Kasumi-1 (cell line): ENCODE measurements at regions not wholly inside any gene's neighbourhood (a gene's known extent, or its start where the extent isn't known, plus 50 kb on each side); places are given as distances from the start of the nearest gene placed in this dataset.
"Not testable (repeated sequence)": the region's sequence is repeated elsewhere in the genome, so short reads cannot be mapped to it uniquely, and the experiment has no call there.

Source experiments
- DNase-seq, 2 experiments: peaks; one replicate each; lab custom pipeline; 2025; lab: John Stamatoyannopoulos, UW

DNA sequence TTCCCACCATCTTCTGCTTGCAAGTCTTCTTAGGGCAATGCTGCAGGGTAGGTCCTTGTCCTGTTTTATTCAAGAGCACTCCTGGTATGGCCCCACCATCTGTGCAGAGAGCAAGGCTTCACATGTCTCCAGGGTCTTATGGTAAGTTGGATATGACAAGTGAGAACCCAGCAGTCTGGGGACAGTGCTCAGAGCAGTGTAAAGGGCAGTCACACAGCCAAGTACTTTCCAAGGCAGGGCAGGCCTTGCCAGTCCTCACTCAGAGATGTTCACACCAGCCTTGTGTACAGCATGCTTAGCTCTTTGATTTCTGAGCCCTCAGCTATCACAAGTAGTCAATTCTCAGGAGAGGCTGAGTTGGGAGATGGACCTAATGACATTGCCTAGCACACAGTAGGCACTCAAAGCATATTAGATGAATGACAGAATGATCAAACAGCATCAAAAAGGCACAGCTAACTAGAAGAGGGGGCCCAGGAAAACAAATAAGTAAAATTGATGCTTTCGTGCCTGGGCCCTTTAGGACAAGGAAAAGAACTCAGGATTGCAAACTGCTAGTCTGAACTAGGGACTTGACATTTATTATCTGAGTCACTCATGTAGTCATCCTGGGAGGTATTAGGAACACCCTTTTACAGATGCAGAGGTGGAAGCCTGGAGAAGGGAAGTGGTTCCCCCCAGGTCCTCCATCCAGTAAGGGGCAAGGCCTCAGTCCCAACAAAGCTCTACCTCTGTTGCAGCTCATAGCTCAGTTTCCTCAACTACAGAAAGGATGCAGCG lies 86.7 kb upstream of the CTAGE1 start:
- no peak for DNase-seq

DNA sequence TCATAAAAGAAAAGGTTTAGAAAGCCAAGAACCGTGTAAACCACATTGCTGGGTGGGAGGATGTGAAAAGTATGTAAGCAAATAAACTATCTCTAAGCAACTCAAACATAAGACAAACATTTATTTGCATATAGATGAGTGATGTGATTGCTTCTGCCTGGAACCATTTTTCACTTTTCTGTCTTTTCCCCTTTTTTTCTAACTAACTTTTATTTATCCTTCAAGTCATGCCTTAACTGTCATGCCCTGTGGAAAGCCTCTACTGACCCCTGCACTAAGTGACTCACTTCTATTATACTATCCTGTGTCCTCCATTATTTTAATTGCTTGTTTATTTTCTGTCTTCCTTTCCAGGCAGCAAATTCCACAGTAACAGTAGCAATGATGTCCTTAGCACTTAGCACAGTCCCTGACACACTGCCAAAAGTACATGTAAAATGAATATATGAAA lies 87.5 kb upstream of the CTAGE1 start:
- no peak for DNase-seq

DNA sequence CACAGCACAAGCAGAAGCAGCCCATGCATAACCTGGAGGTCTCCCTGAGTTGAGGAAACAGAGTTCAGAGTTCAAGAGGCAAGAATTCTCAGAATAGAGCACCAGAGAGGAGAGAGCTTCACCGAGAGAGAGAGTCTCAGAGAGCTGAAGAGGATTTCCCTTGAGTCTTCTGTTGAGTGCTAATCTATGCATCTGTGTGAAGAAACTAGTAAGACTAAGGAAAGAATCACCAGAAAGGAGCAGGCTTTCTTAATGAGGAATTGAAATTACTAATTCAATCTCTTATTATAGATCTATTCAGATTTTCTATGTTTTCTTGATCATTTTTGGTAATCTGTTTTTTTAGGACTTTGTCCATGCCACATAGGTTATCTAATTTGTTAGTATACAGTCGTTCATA lies 89.3 kb upstream of the CTAGE1 start:
- DNase-seq, result no peak

DNA sequence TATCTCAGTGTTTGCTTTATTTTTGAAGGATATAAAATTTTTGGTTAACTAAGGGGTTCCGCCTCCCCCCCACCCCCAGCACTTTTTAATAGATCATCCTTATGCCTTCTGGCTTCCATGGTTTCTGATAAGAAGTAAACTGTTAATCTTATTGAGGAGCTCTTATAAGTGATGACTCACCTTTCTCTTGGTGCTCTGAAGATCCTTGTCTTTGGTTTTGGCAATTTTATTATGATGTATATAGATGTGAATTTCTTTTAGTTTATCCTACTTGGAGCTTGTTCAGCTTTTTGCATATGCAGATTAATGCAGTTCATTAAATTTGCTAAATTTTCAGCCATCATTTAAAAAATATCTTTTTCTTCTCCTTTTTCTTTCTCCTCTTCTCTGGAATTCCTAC lies 91.7 kb upstream of the CTAGE1 start:
- no peak for DNase-seq

DNA sequence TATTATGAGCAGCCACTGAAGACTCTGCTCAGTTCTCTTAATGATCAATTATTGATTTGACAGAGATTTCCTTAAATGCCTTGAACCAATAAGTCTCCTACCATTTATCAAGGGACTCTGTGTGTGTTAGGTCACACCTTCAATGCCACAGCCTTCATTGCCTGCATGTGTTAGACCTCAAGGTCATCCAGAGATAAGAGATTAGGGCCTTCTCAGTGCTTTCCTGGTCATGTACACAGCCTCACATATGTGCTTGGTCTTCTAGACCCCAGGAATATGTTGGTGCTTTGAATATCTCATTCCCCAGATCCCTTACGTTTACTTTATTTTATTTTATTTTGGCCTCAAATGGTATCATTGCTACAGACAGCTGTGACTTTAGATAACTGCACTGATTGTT lies 93.0 kb upstream of the CTAGE1 start:
- DNase-seq, result no peak

DNA sequence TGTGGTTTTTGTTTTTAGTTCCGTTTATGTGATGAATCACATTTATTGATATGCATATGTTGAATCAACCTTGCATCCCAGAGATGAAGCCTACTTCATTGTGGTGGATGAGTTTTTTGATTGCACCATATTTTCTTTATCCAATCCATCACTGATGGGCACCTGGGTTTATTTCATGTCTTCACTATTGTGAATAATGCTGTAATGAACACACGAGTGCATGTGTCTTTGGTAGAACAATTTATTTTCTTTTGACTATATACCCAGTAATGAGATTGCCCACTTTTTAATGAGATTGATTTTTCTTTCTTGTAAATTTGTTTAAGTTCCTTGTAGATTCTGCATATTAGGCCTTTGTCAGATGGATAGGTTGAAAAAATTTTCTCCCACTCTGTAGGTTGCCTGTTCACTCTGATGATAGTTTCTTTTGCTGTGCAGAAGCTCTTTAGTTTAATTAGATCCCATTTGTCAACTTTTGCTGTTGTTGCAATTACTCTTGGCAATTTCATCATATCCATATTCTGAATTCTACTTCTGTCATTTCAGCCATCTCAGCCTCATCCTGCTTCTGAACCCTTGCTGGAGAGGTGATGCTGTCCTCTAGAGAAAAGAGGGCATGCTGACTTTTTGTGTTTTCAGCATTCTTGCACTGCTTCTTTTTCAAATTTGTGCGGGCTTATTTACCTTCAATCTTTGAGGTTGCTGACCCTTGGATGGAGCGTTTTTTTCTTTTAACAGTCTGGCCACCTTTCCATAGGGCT lies 96.2 kb upstream of the CTAGE1 start:
- no peak for DNase-seq

DNA sequence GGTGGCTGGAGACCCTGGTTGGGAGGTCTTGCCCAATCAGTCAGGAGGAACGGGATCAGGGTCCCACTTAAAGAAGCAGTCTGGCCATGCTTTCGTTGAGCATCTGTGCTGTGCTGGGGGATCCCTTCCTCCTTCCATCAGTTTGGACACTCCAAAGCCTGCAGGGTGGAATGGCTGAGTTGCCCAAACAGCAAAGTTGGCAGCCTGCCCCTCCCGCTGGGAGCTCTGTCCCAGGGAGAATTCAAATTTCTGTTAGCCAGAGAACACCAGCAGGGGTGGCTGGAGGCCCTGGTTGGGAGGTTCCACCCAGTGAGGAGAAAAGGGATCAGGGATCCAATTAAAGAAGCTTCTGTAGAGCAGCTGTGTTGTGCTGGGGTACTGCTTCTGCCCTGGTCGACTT lies 96.9 kb upstream of the CTAGE1 start:
- no peak for DNase-seq

DNA sequence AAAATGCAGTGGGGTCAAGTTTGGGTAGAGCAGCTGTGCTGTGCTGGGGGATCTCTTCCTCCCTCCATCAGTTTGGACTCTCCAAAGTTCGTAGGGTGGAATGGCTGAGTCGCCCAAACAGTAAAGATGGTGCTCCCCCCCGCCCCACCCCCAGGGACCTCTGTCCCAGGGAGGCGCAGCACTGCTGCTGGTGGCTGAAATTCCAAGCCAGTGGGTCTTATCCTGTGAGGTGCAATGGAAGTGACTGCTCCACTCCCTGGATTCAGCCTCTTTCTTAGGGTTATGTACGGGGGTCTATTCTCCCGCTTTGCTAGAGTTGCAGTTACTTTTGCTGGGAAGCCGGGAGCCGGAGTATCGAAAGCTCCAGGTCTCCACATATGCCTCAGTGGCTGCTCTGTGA lies 97.5 kb upstream of the CTAGE1 start:
- no peak for DNase-seq

DNA sequence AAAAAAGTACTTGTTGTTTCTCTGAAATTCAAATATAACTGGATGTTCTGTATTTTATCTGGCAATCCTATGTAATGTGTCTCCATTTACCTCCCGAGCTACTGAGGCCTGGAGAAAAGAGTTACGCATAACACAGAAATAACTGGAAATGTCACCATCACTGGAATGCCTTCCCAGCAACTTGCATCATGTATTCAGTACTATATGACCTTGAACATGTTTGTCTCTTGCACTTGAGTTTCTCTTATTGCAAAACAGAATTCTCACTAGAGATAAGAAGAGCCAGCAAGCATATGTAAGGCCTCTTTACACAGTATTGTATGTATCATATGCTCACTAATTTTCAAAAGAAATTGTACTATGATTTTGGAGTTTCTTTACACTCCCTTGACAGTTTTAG lies 99.6 kb upstream of the CTAGE1 start:
- no peak for DNase-seq

DNA sequence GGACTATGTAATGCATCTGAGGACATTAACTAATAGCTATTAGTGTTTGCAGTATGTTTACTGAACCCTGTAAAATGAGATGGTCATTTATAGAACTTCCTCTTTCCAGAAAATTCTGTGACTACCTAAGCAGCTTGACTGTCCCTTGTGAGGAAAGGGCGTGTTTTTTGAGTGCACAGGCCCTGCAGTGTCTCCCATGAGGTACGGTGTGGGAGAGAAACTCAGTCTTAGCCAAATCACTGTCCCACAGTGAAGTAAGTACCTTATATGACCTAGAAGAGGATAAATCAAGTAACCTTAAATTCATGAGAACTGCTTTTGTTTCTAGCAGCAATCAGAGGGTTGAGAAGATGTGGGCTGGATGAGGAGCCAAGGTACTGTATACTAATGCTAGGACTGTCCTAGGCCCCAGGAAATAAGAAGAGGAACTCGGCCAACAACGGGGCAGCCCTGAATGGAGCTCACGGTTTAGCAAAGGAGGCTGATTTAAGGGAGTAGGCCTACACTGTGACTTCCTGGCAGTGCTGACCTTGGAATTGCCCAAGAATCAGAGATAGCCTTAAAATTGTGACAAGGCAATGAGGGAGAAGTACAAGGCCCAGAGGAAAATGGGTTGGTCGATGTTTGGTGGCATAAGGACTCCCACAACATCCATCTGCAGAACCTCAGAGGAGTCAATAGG lies 103.5 kb upstream of the CTAGE1 start:
- no peak for DNase-seq

DNA sequence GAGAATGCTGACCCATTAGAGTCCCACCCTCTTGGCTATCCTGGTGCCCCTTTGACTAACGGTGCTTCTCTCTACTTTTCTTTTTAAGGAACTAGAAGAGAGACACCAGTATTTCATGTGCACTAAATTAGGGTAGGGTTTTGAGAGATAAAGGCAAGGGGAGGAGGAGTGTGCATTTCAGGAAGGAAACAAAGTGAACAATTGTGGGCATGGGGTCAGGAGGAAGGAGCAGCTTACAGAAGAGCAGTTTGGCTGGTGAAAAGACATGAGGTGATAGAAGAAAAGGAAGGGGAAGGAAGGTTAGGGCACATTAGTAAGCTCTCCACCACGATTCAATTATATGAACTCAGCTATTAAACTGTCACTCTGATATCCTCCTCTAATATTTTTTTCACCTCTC lies 105.8 kb upstream of the CTAGE1 start:
- peak; percentile 62 to 68 for DNase-seq

DNA sequence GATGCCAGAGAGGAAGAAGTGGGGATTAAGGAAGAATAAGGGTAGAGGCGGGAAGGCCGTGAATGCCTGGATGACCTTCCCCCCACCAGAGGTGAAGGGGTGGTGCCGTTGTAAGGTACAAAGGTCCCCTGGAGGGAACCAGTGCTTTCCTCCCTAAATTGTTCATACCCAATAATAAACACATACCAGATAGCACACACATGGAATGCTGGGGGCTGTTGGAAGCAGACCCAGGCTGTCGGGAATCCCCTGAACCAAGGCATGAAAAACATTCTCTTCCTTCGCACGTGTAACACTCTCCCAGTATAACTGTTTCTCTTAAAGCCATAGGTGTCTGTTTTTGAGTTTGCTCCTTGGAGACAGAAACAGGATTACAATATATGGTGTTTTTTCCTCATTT lies 107.1 kb upstream of the CTAGE1 start:
- no peak for DNase-seq

DNA sequence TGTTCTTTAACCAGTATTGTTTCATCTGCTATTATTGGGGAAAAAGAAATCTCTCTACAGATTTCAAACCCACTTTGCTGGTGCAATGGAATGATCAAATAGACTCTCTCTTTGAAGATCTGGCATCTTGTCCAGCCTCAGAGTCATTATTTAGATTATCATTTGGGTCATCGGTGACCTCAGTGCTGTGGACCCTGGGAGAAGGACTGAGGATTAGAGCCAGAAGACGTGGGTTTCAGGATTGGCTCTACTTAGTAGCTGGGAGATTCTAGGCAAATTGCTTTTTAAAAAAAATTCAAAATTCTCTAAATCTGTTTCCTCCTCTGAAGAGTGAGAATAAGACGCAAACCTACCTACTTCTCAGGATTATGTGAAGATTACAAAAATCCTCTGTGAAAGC lies 107.6 kb upstream of the CTAGE1 start:
- DNase-seq, result no peak

DNA sequence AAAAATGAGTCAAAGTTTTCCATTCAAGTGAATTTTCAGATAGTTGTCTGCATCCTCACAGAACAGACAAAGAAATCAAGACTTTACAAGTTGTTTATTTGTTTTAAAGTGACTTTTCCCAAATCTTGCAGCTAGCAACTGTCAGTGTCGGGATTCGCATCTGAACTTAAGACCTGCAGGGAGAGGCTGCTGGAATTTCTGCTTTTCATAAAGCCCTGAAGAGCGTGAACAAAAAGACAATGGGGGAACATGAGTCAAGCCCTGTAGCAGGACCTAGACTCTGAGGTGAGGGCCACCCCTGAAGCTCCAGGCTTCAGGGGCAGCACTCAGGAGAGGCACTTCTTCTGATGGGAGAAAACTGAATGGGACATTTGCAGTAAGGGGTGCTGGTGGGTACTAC lies 108.2 kb upstream of the CTAGE1 start:
- DNase-seq, result no peak

DNA sequence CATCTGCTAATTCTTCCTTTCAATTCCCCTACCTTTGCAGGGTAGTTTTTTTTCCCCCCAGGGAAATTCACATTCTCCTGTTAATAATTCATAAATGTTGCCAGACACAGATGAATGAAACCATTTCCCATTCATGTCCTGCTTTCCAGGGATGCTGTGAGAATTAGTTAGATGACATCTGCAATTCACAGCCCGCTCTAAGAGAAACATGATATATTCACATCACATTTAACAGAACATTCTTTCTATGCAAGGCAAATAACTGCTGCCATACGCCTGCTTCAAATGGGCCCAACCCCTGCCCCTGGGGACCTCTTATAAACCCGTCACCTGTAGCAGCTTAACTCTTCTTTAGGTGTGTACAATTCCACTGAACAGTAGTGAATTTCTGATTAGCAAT lies 110.6 kb upstream of the CTAGE1 start:
- no peak for DNase-seq

DNA sequence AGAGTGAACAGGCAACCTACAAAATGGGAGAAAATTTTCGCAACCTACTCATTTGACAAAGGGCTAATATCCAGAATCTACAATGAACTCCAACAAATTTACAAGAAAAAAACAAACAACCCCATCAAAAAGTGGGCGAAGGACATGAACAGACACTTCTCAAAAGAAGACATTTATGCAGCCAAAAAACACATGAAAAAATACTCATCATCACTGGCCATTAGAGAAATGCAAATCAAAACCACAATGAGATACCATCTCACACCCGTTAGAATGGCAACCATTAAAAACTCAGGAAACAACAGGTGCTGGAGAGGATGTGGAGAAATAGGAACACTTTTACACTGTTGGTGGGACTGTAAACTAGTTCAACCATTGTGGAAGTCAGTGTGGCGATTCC lies 117.0 kb upstream of the CTAGE1 start:
- DNase-seq, result not testable (repeated sequence)

DNA sequence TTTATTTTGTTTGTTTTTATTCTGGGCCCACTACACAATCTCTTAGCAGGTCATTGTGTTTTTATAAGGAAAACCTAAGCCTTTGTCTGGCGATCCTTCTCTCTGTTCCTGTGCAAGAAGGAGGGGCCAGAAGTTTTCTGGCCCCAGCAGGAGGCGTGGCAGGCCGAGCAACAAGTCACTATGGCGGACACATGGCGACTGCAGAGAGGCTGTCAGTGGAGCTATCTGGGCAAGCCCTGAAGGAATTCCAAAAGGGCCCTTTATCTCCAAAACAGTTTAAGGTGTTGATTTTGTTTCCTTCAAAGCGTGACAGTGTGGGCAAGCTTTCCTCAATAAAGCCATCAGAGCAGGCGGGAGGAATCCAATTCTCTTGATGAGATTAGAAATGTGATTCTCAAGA lies 118.8 kb upstream of the CTAGE1 start:
- DNase-seq, result no peak

DNA sequence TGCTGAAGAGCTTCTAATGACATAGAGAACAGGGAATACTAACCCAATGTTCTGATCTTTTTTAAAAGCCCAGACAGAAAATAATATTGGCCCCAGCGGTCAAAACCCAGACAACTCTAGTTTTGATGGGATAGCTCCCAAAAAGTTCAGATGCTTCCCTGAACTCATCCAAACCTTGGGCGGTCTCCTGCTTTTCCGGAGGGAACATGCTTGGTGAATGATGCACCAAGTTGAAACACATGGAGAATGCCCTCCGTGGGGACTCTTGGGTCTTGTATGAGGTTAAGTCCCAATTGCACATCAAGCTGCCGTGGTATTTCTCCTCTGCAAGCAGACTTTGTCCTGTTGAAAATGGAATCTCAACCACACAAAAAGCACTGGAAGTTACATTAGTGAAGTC lies 120.7 kb upstream of the CTAGE1 start:
- DNase-seq, result no peak

DNA sequence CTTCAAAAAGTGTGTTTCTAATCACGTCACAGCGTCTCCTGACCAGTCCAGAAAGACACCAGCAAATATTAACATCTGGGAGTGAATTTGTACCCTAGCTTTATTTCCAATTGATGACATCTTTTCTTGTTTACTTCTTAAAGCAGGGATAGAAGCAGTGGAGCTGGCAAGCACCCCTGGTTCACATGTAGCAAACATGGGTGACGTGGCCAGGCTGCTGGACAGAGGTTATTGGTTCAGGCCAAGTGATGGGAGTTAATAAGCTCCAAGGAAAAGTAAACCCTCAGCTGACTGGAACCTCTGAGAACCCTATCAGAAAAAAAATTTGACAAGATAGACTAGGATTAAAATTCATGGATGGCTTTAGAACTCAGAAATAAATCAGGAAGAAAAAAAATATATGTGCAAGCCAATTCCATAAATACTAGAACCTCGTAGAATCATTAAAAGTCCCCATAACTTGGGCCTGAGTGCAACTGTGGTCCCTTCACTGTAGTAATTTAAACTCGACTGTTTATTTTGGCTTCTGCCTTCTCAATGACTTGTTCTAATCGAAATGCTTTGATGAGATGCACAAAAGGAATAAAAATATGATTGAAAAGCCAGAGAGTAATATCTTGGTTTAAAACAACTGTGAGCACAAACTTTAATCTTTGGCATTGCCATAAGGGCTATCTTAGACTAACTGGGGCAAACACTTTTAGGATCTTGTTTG lies 121.5 kb upstream of the CTAGE1 start:
- DNase-seq, result no peak

DNA sequence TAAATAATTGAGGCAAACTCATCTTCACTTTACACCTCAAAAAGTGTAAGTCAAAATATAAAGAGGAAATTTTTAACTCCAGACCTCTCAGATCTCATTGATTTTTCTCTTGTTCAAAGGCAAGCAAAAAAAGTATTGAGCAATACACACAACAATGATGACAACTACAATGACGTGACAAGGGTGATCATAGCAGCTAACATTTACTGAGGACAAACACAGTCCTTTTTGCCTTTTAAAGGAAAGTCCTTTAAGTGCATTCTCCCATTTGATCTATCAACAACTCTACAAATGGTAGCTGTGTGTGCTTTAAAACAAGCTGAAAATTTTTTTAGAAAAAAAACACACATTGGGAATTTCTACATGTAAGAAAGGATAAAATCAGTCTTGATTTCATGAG lies 123.5 kb upstream of the CTAGE1 start:
- no peak for DNase-seq

DNA sequence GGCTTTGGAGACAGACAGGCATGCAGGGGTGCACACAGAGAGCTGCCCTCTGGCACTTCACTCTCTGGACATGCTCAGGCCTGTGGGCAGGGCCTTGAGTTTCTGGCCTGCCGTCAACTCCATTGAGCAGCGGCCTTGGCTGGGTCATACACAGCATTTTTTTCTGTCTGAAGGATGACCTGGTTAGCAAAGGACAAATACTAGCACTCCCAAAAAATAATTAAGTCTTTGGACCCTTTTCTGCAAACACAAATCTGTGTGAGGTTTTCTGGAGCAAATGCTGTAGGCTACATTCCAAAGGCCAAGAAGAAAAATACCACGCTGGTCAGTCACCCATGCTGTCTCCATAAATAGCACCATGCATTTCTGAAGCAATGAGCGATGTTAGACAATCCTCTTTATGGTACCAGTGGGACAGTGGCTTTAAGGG lies 124.7 kb upstream of the CTAGE1 start:
- DNase-seq, result no peak

DNA sequence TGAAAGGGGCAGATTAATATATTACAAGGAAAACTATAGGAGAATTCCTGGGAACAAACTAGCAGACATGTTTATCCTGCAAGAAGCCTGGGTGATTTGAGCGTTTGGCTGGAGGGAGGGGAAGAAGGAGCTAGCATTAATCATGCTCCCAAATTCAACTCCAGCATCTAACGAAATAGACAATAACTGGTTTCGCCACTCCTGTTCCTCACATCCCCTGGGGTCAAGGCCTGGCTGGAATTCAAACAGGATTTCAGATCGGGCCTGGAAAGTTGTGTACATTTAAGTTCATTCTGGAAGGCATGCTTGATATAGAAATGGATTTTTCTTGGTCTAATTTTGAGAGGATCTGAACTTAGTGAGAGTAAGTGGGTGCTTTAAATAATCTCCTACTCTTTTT lies 126.1 kb upstream of the CTAGE1 start:
- DNase-seq, result no peak
